GM12872 (cell line): ENCODE measurements at regions not wholly inside any gene's neighbourhood (a gene's known extent, or its start where the extent isn't known, plus 50 kb on each side); places are given as distances from the start of the nearest gene placed in this dataset.

Experiments
- CTCF ChIP-seq: IDR thresholded peaks from 3 replicates; pipeline ENCODE4 v1.5.1; 2011; ENCODE audit warnings: low read depth, mild to moderate bottlenecking, low read length, moderate library complexity; ENCODE audit not compliant: insufficient read depth

GRCh38 chr4:160980091-160980490 lies 1183.7 kb downstream of the FSTL5 start:
- TF ChIP-seq CTCF: no peak

GRCh38 chr4:160981083-160981482 lies 1182.7 kb downstream of the FSTL5 start:
- TF ChIP-seq CTCF: 0 out of 3 replicates have a peak, but pooled peaks have one; percentile 18

- TF ChIP-seq CTCF: no peak
These were observed 1180.8 kb downstream of the FSTL5 start for GRCh38 chr4:160983035-160983434.

GRCh38 chr4:161002386-161002785 lies 1161.4 kb downstream of the FSTL5 start:
- no peak for TF ChIP-seq CTCF

GRCh38 chr4:161003418-161004057 lies 1160.3 kb downstream of the FSTL5 start:
- TF ChIP-seq CTCF: no peak

- no peak for TF ChIP-seq CTCF
These were observed 1158.1 kb downstream of the FSTL5 start for GRCh38 chr4:161005746-161006145.

- TF ChIP-seq CTCF: no peak
These were observed 1155.3 kb downstream of the FSTL5 start for GRCh38 chr4:161008527-161008926.
